Chondrocyte (in vitro differentiated cells): ENCODE measurements at regions not wholly inside any gene's neighbourhood (a gene's known extent, or its start where the extent isn't known, plus 50 kb on each side); places are given as distances from the start of the nearest gene placed in this dataset.

Source experiments
- DNase-seq: peaks from one replicate; pipeline ENCODE4 v3.0.0; 2021; ENCODE audit warnings: mixed read lengths, low spot score
- H3K27ac Mint-ChIP-seq: one replicate; pipeline ENCODE4 v1.8.0; 2021; ENCODE audit warnings: mild to moderate bottlenecking, moderate library complexity, mixed read lengths; ENCODE audit not compliant: unreplicated experiment
- H3K27me3 Mint-ChIP-seq: 2 replicates; pipeline ENCODE4 v1.8.0; 2021; ENCODE audit warnings: low read depth, mixed read lengths
- H3K36me3 Mint-ChIP-seq: 2 replicates; pipeline ENCODE4 v1.8.0; 2021; ENCODE audit warnings: low read depth, mixed read lengths
- H3K4me1 Mint-ChIP-seq: 2 replicates; pipeline ENCODE4 v1.8.0; 2021; ENCODE audit warnings: low read depth, mild to moderate bottlenecking, mixed read lengths
- H3K4me3 Mint-ChIP-seq: one replicate; pipeline ENCODE4 v1.8.0; 2021; ENCODE audit warnings: mild to moderate bottlenecking, moderate library complexity, mixed read lengths; ENCODE audit not compliant: unreplicated experiment
- H3K9me3 Mint-ChIP-seq: 2 replicates; pipeline ENCODE4 v1.8.0; 2021; ENCODE audit warnings: low read depth, mixed read lengths
- CTCF ChIP-seq: fragments of 200-600 bp; sonication (generic); IDR thresholded peaks from 2 replicates; pipeline ENCODE4 v1.5.0; 2021; ENCODE audit warnings: antibody characterized with exemption, mild to moderate bottlenecking, moderate library complexity

DNA sequence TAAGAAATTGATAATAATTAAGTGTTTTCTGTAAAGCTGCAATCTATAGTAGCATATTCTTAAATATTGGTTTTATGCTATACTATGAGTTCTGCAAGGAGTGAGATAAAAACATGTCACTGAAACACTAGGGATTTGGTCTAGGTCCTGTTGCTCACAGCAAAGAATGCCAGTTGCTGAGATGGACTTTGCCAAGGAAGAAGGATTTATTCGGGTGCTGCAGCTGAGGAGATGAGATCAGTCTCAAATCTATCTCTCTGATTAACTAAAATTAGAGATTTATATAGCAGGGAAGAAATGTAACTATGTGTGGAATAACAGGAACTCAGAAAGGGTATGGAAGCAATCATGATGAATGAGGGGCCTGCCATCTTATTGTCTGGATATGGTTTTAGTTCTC lies 1569.9 kb downstream of the PCDH7 start:
- Mint-ChIP-seq H3K4me1 (no peaks in the 10 kb centered on the region), H3K9me3 (peaks cover 5% of the 10 kb centered on the region), H3K27me3 (no peaks in the 10 kb centered on the region), H3K27ac (no peak overlapping the region), H3K4me3 (no peak overlapping the region), H3K36me3 (no peaks in the 10 kb centered on the region)
- no peak for TF ChIP-seq CTCF
- no peak for DNase-seq

GRCh38 chr4:32318926-32319325 lies 1598.8 kb downstream of the PCDH7 start:
- Mint-ChIP-seq H3K27me3 (no peaks in the 10 kb centered on the region), H3K9me3 (peaks cover 3% of the 10 kb centered on the region), H3K36me3 (no peaks in the 10 kb centered on the region), H3K27ac (no peak overlapping the region), H3K4me1 (peaks cover 6% of the 10 kb centered on the region), H3K4me3 (no peak overlapping the region)
- TF ChIP-seq CTCF = no peak
- no peak for DNase-seq

DNA sequence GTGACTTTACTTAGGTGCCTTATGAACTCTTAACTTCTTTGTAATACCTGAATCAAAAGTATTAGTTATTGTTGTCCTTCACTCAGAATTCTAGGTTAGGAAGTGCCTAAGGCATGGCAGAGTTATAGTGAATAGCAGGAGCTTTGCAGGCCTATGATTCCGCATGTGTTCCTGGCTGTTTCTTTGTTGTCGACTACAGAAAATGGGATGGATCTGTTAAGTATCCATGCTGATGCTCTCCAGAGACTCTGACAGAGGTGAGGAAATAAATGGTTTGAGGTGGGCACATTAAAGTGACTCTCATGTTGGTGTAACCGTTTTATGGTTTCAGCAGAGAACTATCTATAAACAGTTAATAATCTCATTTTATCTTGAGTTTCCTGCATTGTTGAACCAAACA lies 1601.3 kb downstream of the PCDH7 start:
- TF ChIP-seq CTCF = no peak
- no peak overlapping the region for H3K4me3 Mint-ChIP-seq
- H3K4me1 Mint-ChIP-seq = peaks cover 6% of the 10 kb centered on the region
- H3K27ac Mint-ChIP-seq = no peak overlapping the region
- H3K9me3 Mint-ChIP-seq = peaks cover 8% of the 10 kb centered on the region
- H3K27me3 Mint-ChIP-seq = no peaks in the 10 kb centered on the region
- no peaks in the 10 kb centered on the region for H3K36me3 Mint-ChIP-seq
- DNase-seq = no peak

DNA sequence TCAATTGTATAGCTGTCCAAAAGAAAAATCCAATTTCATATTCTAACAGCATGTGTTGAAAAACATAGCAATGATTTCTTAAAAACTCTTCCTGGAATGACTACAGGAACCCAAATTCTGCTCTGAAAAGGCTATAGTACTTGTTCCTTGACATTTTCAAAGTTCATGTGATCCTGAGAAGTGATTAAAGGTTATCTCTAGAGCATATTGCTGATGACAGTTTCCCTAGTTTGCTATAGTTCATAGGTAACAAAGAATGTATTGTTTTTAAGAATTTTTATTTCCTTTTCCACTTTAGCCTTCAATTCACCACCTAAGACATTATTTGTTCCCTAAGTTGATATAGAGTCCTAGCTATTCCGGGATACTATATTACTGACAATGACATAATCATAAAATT lies 1614.6 kb downstream of the PCDH7 start:
- Mint-ChIP-seq H3K4me3 (no peak overlapping the region), H3K9me3 (no peaks in the 10 kb centered on the region), H3K27ac (no peak overlapping the region)

GRCh38 chr4:32337403-32337802 lies 1617.2 kb downstream of the PCDH7 start:
- no peaks in the 10 kb centered on the region for H3K4me1 Mint-ChIP-seq
- no peaks in the 10 kb centered on the region for H3K36me3 Mint-ChIP-seq
- H3K4me3 Mint-ChIP-seq = no peak overlapping the region
- no peaks in the 10 kb centered on the region for H3K9me3 Mint-ChIP-seq
- DNase-seq = no peak
- TF ChIP-seq CTCF = no peak
- H3K27me3 Mint-ChIP-seq = no peaks in the 10 kb centered on the region
- no peak overlapping the region for H3K27ac Mint-ChIP-seq

More for the DNA sequence above, 1614.6 kb downstream of the PCDH7 start:
- no peak for DNase-seq
- no peaks in the 10 kb centered on the region for H3K27me3 Mint-ChIP-seq
- no peaks in the 10 kb centered on the region for H3K36me3 Mint-ChIP-seq
- H3K4me1 Mint-ChIP-seq = no peaks in the 10 kb centered on the region
- no peak for TF ChIP-seq CTCF
